ENCODE measurements at regions not wholly inside any gene's neighbourhood (a gene's known extent, or its start where the extent isn't known, plus 50 kb on each side); places are given as distances from the start of the nearest gene placed in this dataset.

DNA sequence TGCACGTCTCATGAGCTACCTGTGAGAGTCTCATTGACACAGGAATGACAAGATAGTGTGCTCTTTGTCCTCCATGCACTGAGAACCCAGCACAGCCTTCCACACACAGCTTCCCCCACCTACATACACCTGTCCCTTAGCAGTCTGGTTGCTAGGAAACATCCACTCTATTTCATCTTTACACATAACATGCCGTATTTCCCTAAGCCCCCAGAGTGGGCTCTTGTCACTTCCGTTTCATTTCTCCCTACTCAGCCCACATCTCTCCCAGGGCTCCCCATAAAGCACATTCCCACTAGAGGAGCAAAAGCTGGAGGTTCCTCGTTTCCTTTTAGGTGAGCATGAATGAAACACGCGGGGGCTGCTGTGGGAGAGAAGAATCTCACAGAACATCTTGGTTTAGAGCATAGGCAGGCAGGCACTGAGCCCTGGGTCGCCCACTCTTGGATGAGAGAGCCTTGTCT is 137.1 kb downstream of the ETS2 start:
- no peak for TF ChIP-seq POLR2A (IDR thresholded peaks at IDR 0.05)
- TF ChIP-seq, protein P1, sequence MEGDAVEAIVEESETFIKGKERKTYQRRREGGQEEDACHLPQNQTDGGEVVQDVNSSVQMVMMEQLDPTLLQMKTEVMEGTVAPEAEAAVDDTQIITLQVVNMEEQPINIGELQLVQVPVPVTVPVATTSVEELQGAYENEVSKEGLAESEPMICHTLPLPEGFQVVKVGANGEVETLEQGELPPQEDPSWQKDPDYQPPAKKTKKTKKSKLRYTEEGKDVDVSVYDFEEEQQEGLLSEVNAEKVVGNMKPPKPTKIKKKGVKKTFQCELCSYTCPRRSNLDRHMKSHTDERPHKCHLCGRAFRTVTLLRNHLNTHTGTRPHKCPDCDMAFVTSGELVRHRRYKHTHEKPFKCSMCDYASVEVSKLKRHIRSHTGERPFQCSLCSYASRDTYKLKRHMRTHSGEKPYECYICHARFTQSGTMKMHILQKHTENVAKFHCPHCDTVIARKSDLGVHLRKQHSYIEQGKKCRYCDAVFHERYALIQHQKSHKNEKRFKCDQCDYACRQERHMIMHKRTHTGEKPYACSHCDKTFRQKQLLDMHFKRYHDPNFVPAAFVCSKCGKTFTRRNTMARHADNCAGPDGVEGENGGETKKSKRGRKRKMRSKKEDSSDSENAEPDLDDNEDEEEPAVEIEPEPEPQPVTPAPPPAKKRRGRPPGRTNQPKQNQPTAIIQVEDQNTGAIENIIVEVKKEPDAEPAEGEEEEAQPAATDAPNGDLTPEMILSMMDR (IDR thresholded peaks at IDR 0.05), result no peak

DNA sequence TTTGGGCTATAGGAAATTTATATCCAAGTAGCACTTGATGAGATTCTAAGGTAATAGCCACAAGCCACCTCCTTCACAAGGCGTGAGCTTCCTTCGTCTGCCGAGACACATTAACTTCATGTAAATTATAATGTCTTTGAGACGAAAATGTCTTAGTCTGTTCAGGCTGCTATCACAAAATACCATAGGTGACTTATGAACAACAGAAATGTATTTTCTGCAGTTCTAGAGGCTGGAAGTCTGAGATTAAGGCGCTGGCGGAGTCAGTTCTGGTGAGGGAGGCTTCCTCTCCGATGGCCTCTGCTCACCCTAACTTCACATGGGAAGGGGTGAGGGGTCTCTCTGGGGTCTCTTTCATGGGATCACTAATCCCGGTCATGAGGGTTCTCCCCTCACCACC is 133.0 kb downstream of the ETS2 start:
- no peak overlapping the region for H3K27ac ChIP-seq
- no peaks in the 10 kb centered on the region for H3K27me3 ChIP-seq
- no peaks in the 10 kb centered on the region for H3K4me1 ChIP-seq
- intact Hi-C loops (cut with DNase I; ENCODE audit: low total_unique reads), result no loop called here
- H3K4me3 ChIP-seq, result no peak overlapping the region
- no peaks in the 10 kb centered on the region for H3K9me3 ChIP-seq
- H3K36me3 ChIP-seq (ENCODE audit: low read depth, missing control alignments), result no peaks in the 10 kb centered on the region
- DNase-seq, result no peak
- WGBS, 2 donors, result 90 to 93% methylated on average over 8 of the region's 8 CpGs
- TF ChIP-seq, protein P1 (IDR thresholded peaks at IDR 0.05), result no peak
- no peak for TF ChIP-seq POLR2A (IDR thresholded peaks at IDR 0.05)

More for the DNA sequence above, 137.1 kb downstream of the ETS2 start:
- intact Hi-C loops (cut with DNase I; ENCODE audit: low total_unique reads), result no loop called here
- H3K27me3 ChIP-seq, result no peaks in the 10 kb centered on the region
- no peak overlapping the region for H3K4me3 ChIP-seq
- no peak for DNase-seq
- 89 to 96% methylated on average over 7 of the region's 7 CpGs for WGBS, 2 donors
- no peaks in the 10 kb centered on the region for H3K36me3 ChIP-seq (ENCODE audit: low read depth, missing control alignments)
- H3K4me1 ChIP-seq, result no peaks in the 10 kb centered on the region
- H3K9me3 ChIP-seq, result no peaks in the 10 kb centered on the region
- H3K27ac ChIP-seq, result no peak overlapping the region

DNA sequence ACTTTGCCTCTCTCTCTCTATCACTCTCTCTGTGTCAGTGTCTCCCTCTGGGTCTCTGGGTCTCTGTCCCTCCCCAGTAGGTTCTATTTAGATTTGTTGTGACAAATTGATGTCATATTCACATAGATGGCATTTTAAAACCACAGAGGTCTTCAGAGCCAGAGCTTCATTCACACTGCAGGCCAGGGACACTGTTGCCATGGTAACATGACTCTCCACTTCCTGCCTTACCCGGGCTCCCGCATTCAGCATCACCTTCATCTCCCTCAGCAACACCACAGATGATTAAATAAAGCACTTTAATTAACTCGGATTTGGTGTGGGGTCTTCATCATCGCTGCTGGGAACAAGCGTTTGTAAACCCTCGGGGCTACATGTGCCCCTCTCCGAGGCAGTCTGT is 132.6 kb downstream of the ETS2 start:
- TF ChIP-seq, protein P1 (IDR thresholded peaks at IDR 0.05), result no peak
- TF ChIP-seq POLR2A (IDR thresholded peaks at IDR 0.05), result no peak
- intact Hi-C loops (cut with DNase I; ENCODE audit: low total_unique reads), result no loop called here
- DNase-seq, result no peak
- Histone ChIP-seq H3K4me1 (no peaks in the 10 kb centered on the region), H3K27me3 (no peaks in the 10 kb centered on the region), H3K4me3 (no peak overlapping the region), H3K9me3 (no peaks in the 10 kb centered on the region), H3K27ac (no peak overlapping the region), H3K36me3 (ENCODE audit: low read depth, missing control alignments) (no peaks in the 10 kb centered on the region)
- WGBS, 2 donors, result 68 to 71% methylated on average over 7 of the region's 7 CpGs

DNA sequence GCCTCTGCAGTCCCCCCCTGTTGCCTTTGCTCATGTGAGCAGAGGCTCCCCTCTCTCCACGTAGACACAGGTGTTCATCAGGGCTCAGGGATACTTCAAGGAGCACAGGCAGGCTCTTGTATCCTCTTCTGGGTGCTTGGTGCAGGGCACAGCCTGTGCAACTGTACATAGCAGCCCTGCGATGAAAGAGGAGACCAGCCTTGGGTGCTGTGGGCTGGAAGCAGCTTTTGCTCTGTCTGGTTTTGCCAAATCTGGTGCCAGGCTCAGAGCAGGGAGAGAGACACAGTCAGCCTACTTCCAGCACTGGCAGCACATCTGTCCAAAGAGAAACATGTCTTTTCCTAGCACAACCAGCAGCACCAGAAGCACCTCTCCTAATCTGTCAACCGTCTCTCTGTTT is 132.1 kb downstream of the ETS2 start:
- H3K4me3 ChIP-seq, result no peak overlapping the region
- no peaks in the 10 kb centered on the region for H3K4me1 ChIP-seq
- no peaks in the 10 kb centered on the region for H3K36me3 ChIP-seq (ENCODE audit: low read depth, missing control alignments)
- no peaks in the 10 kb centered on the region for H3K9me3 ChIP-seq
- TF ChIP-seq, protein P1 (IDR thresholded peaks at IDR 0.05), result no peak
- no peak for TF ChIP-seq POLR2A (IDR thresholded peaks at IDR 0.05)
- intact Hi-C loops (cut with DNase I; ENCODE audit: low total_unique reads), result no loop called here
- DNase-seq, result no peak
- 81 to 82% methylated on average over 3 of the region's 3 CpGs for WGBS, 2 donors
- H3K27ac ChIP-seq, result no peak overlapping the region
- no peaks in the 10 kb centered on the region for H3K27me3 ChIP-seq

DNA sequence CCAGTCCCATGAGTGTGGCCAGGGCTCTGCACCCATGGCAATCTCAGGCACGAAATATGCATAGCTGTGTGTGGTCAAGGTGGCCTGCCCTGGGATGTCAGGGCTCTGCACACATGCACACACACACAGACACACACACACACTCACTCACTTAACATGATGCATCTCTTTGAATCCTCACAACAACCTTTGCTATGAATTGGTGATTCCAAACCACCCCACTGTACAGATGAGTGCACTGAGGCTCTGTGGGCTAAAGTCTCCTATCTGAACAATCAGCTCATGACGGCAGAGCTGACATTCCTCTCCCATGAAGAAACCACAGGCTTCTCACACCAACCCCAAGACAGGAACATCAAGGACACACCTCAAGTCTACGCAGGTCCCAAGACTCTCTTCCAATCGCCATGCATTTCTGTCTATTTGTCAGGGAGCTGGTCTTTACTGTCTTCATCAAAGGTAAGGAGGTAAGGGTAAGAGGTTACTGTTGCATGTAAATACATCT is 131.6 kb downstream of the ETS2 start:
- H3K4me3 ChIP-seq, result no peak overlapping the region
- H3K27me3 ChIP-seq, result no peaks in the 10 kb centered on the region
- H3K36me3 ChIP-seq (ENCODE audit: low read depth, missing control alignments), result no peaks in the 10 kb centered on the region
- no peaks in the 10 kb centered on the region for H3K9me3 ChIP-seq
- DNase-seq, result no peak
- WGBS, 2 donors, result 92 to 93% methylated on average over 3 to 4 of the region's 4 CpGs
- no peak for TF ChIP-seq POLR2A (IDR thresholded peaks at IDR 0.05)
- TF ChIP-seq, protein P1 (IDR thresholded peaks at IDR 0.05), result no peak
- H3K27ac ChIP-seq, result no peak overlapping the region
- intact Hi-C loops (cut with DNase I; ENCODE audit: low total_unique reads), result no loop called here
- no peaks in the 10 kb centered on the region for H3K4me1 ChIP-seq
